NCI-H1930 (cell line): ENCODE measurements at regions not wholly inside any gene's neighbourhood (a gene's known extent, or its start where the extent isn't known, plus 50 kb on each side); places are given as distances from the start of the nearest gene placed in this dataset.
A peak's percentile ranks its signal among the peaks of the same experiment; 100 is the strongest.

Experiments
- DNase-seq, 2 experiments: peaks; one replicate each; lab custom pipeline; 2025; lab: John Stamatoyannopoulos, UW

GRCh38 chr7:48703466-48703865 lies 220.9 kb upstream of the CDC14C start:
- DNase-seq = no peak

GRCh38 chr7:48708122-48708521 lies 216.2 kb upstream of the CDC14C start:
- no peak for DNase-seq

GRCh38 chr7:48708635-48709034 lies 215.7 kb upstream of the CDC14C start:
- DNase-seq = no peak

GRCh38 chr7:48710995-48711394 lies 213.4 kb upstream of the CDC14C start:
- no peak for DNase-seq

- no peak for DNase-seq
Measured at GRCh38 chr7:48718731-48719378, 205.5 kb upstream of the CDC14C start.

GRCh38 chr7:48728799-48729198 lies 195.5 kb upstream of the CDC14C start:
- DNase-seq = no peak

GRCh38 chr7:48734695-48735406 lies 189.5 kb upstream of the CDC14C start:
- DNase-seq = no peak

- no peak for DNase-seq
Measured at GRCh38 chr7:48741545-48741944, 182.8 kb upstream of the CDC14C start.

GRCh38 chr7:48742079-48742798 lies 182.1 kb upstream of the CDC14C start:
- peak in 1 of 2 experiments; percentile 12 for DNase-seq

- DNase-seq = no peak
Measured at GRCh38 chr7:48748081-48748833, 176.1 kb upstream of the CDC14C start.

- no peak for DNase-seq
Measured at GRCh38 chr7:48755061-48755555, 169.2 kb upstream of the CDC14C start.

- DNase-seq = no peak
Measured at GRCh38 chr7:48759431-48760080, 164.8 kb upstream of the CDC14C start.

- no peak for DNase-seq
Measured at GRCh38 chr7:48760528-48761265, 163.7 kb upstream of the CDC14C start.

- no peak for DNase-seq
Measured at GRCh38 chr7:48780862-48781261, 143.5 kb upstream of the CDC14C start.

- peak in 1 of 2 experiments; percentile 7 for DNase-seq
Measured at GRCh38 chr7:48781752-48782151, 142.6 kb upstream of the CDC14C start.

GRCh38 chr7:48782511-48782910 lies 141.8 kb upstream of the CDC14C start:
- DNase-seq = no peak

GRCh38 chr7:48786951-48787350 lies 137.4 kb upstream of the CDC14C start:
- DNase-seq = no peak

- no peak for DNase-seq
Measured at GRCh38 chr7:48803250-48803649, 121.1 kb upstream of the CDC14C start.

- no peak for DNase-seq
Measured at GRCh38 chr7:48806731-48807130, 117.6 kb upstream of the CDC14C start.

GRCh38 chr7:48811071-48811470 lies 113.3 kb upstream of the CDC14C start:
- no peak for DNase-seq

- no peak for DNase-seq
Measured at GRCh38 chr7:48813472-48813871, 110.9 kb upstream of the CDC14C start.
